Transverse colon (tissue), 4 donors: ENCODE measurements at regions not wholly inside any gene's neighbourhood (a gene's known extent, or its start where the extent isn't known, plus 50 kb on each side); places are given as distances from the start of the nearest gene placed in this dataset.

Experiments
- DNase-seq: peaks from one replicate; pipeline ENCODE4 v3.0.0-alpha.2; 2019
- H3K27ac ChIP-seq, 4 donors: fragments of 200-600 bp; sonication (generic); 2 replicates each; pipeline ENCODE4 v1.5.1; 2016 to 2018; ENCODE audit warnings: inconsistent platforms in 4 of 4
- H3K27me3 ChIP-seq: fragments of 200-600 bp; sonication (generic); 2 replicates; pipeline ENCODE4 v1.5.1; 2017; ENCODE audit warnings: inconsistent platforms
- H3K36me3 ChIP-seq, 4 donors: fragments of 200-600 bp; sonication (generic); 2 replicates each; pipeline ENCODE4 v1.5.1; 2017 to 2019; ENCODE audit warnings: inconsistent platforms in 4 of 4
- H3K4me1 ChIP-seq, 4 donors: fragments of 200-600 bp; sonication (generic); 2 replicates each; pipeline ENCODE4 v1.5.1; 2017 to 2020; ENCODE audit warnings: inconsistent platforms in 4 of 4
- H3K4me3 ChIP-seq, 4 donors: fragments of 200-600 bp; sonication (generic); 1 replicate in 1 of 4; 2 replicates in 3 of 4; pipeline versions ENCODE4 v1.5.1 to v1.6.1; 2017 to 2019; ENCODE audit warnings: inconsistent platforms in 4 of 4
- H3K9me3 ChIP-seq, 2 donors: fragments of 200-600 bp; sonication (generic); 2 replicates each; pipeline ENCODE4 v1.5.1; 2017 to 2019; ENCODE audit warnings: inconsistent platforms in 2 of 2
- EP300 ChIP-seq: sonication (generic); formaldehyde crosslinking; IDR thresholded peaks from one replicate; pipeline ENCODE4 v1.6.1; 2017; ENCODE audit warnings: antibody characterized with exemption, low read depth
- POLR2A ChIP-seq: fragments of 450-650 bp; IDR thresholded peaks from one replicate; pipeline ENCODE4 v1.6.1; 2016; ENCODE audit warnings: antibody characterized with exemption, mild to moderate bottlenecking, moderate library complexity
- POLR2AphosphoS5 ChIP-seq, 3 donors: sonication (generic); formaldehyde crosslinking; IDR thresholded peaks; one replicate each; pipeline ENCODE4 v1.6.1; 2016; ENCODE audit warnings: antibody characterized with exemption in 3 of 3
- WGBS, 2 donors: methylation state at CpG; one replicate each; pipeline ENCODE4 v1.1.5; 2018; ENCODE audit warnings: low coverage in 1 of 2; 5-methylcytosine and 5-hydroxymethylcytosine counted together
- in situ Hi-C, 4 donors: fragments of 200-750 bp; cut with MboI; loops; one replicate each; pipeline versions ENCODE4 v1.15.0 to v1.15.1; 2017; ENCODE audit warnings: low sequenced_read_pairs in 3 of 4, low pct_ligation_motif_present in 1 of 4, low pct_unique_long_range_greater_than_20kb in 1 of 4
- intact Hi-C: fragments of 100-400 bp; cut with DNase I; formaldehyde crosslinking; loops from one replicate; pipeline ENCODE4 v1.15.1; 2023; ENCODE audit warnings: low total_unique reads
- TF ChIP-seq, protein P1 (sequence below), 5 experiments: fragments of 200-600 bp in 3 of 5; fragments of 450-650 bp in 2 of 5; sonication (generic) in 3 of 5; IDR thresholded peaks; 1 replicate in 2 of 5; 2 replicates in 3 of 5; pipeline ENCODE4 v1.5.1; 2016 to 2017; ENCODE audit warnings: antibody characterized with exemption in 5 of 5, inconsistent platforms in 3 of 5, mild to moderate bottlenecking in 2 of 5, moderate library complexity in 1 of 5

DNA sequence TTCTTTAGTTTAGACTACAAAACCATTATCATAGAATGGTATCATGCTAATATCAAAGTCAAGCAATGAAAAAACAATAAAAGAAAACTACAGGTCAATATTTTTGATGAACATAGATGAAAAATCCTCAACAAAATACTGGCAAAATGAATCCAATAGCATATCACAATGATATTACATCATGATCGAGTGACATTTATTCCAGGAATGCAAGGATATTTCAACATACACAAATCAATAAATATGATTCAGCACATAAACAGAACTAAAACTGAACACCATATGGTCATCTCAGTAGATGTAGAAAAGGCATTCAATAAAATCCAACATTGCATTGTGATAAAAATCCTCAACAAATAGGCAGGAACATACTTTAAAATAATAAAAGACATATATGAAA, 1657.7 kb downstream of the KCNT2 start:
- no peak overlapping the region for H3K27ac ChIP-seq
- no peaks in the 10 kb centered on the region for H3K36me3 ChIP-seq
- TF ChIP-seq POLR2AphosphoS5 (IDR thresholded peaks at IDR 0.05) (no peak), EP300 (no peak), POLR2A (no peak)
- TF ChIP-seq, protein P1, sequence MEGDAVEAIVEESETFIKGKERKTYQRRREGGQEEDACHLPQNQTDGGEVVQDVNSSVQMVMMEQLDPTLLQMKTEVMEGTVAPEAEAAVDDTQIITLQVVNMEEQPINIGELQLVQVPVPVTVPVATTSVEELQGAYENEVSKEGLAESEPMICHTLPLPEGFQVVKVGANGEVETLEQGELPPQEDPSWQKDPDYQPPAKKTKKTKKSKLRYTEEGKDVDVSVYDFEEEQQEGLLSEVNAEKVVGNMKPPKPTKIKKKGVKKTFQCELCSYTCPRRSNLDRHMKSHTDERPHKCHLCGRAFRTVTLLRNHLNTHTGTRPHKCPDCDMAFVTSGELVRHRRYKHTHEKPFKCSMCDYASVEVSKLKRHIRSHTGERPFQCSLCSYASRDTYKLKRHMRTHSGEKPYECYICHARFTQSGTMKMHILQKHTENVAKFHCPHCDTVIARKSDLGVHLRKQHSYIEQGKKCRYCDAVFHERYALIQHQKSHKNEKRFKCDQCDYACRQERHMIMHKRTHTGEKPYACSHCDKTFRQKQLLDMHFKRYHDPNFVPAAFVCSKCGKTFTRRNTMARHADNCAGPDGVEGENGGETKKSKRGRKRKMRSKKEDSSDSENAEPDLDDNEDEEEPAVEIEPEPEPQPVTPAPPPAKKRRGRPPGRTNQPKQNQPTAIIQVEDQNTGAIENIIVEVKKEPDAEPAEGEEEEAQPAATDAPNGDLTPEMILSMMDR (IDR thresholded peaks at IDR 0.05), result no peak
- DNase-seq, result no peak
- no peak overlapping the region for H3K4me3 ChIP-seq
- in situ Hi-C loops (no loop called here), intact Hi-C loops (no loop called here)
- H3K4me1 ChIP-seq, result no peaks in the 10 kb centered on the region
- 83 to 88% methylated on average over 1 of the region's 1 CpG for WGBS, 2 donors
- no peaks in the 10 kb centered on the region for H3K9me3 ChIP-seq
- no peaks in the 10 kb centered on the region for H3K27me3 ChIP-seq

DNA sequence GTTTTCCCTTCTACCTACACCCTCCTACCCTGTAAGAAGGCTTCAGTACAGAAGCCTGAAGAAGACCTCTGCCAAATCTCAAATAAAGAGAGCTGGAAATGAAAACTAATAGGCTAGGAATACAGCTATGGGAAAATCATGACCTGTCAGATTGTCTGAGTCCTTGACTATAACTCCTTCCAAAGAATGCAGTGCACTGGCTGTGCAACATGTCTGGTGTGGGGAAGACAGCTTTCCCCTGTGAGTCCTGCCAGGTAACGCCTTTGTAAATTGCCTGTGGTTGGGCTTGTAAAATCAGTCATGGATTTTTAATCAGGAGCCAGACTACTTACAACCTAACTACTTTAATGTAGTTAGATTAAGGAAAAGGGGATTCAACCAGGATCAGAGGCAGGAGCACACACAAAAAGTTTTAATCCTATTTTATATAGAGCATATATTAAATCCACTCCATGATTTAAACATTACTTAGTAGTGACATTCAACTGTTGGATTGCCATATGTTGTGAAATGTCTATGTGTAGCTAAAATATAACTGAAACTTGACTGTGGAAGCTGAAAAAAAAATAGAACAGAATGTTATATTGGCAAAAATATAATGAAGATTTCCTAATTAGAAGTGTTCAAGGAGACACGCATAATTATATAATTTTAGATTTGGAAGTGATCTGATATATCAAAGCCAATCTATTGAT, 1667.8 kb downstream of the KCNT2 start:
- Histone ChIP-seq H3K36me3 (no peaks in the 10 kb centered on the region), H3K27me3 (no peaks in the 10 kb centered on the region), H3K9me3 (no peaks in the 10 kb centered on the region), H3K4me1 (no peaks in the 10 kb centered on the region), H3K4me3 (no peak overlapping the region), H3K27ac (no peak overlapping the region)
- no peak for DNase-seq
- in situ Hi-C loops (no loop called here), intact Hi-C loops (no loop called here)
- 76 to 93% methylated on average over 1 to 2 of the region's 2 CpGs for WGBS, 2 donors
- TF ChIP-seq POLR2A, result no peak
- TF ChIP-seq POLR2AphosphoS5 (IDR thresholded peaks at IDR 0.05), result no peak
- TF ChIP-seq EP300, result no peak
- TF ChIP-seq, protein P1 (IDR thresholded peaks at IDR 0.05), result no peak

DNA sequence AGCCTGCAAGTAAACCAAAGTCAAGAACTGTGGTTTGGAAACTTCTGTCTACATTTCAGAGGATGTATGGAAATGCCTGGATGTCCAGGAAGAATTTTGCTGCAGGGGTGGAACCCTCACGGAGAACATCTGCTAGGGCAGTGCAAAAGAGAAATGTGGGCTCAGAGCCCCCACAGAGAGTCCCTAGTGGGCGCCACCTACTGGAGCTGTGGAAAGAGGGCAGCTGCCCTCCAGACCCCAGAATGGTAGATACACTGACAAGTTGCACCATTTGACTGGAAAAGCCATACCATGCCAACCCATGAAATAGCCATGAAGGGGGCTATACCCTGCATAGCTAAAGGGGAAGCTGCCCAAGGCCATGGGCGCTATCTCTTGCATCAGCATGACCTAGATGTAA, 1672.4 kb downstream of the KCNT2 start:
- TF ChIP-seq POLR2A (no peak), POLR2AphosphoS5 (IDR thresholded peaks at IDR 0.05) (no peak), EP300 (no peak)
- TF ChIP-seq, protein P1 (IDR thresholded peaks at IDR 0.05), result no peak
- no peak for DNase-seq
- Histone ChIP-seq H3K27me3 (no peaks in the 10 kb centered on the region), H3K27ac (no peak overlapping the region), H3K4me1 (no peaks in the 10 kb centered on the region), H3K9me3 (no peaks in the 10 kb centered on the region), H3K4me3 (no peak overlapping the region), H3K36me3 (no peaks in the 10 kb centered on the region)
- intact Hi-C loops (loop anchor here (5.0 kb wide), 1 partner anchor 539 kb away; no protein-coding TSS in a partner anchor), in situ Hi-C loops (no loop called here)
- WGBS, 2 donors, result 67% methylated on average over 3 of the region's 3 CpGs; no CpG with 5 or more reads in 1 of the 2 donors

DNA sequence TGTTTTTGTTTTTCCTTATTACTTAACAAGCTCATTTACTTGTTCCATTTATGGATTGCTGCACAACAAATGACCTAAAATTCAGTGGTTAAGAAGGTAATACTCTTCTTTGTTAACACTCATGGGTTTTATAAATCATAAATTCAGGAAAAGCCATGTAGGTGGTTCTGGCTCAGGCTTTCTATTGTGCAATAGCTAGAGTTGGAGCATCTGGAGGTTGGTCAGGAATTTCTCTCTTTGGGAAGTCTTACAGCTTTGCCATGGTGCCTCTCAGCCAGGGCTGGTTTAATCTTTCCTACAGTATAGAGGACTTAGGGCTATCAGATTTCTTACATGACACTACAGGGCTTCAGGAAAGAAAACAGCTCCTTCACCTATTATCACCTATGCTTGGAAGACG, 1677.1 kb downstream of the KCNT2 start:
- no peaks in the 10 kb centered on the region for H3K9me3 ChIP-seq
- 56 to 83% methylated on average over 1 of the region's 1 CpG for WGBS, 2 donors
- no peaks in the 10 kb centered on the region for H3K27me3 ChIP-seq
- in situ Hi-C loops (no loop called here), intact Hi-C loops (no loop called here)
- no peaks in the 10 kb centered on the region for H3K4me1 ChIP-seq
- DNase-seq, result no peak
- H3K4me3 ChIP-seq, result no peak overlapping the region
- no peak overlapping the region for H3K27ac ChIP-seq
- TF ChIP-seq POLR2A (no peak), EP300 (no peak), POLR2AphosphoS5 (IDR thresholded peaks at IDR 0.05) (no peak)
- TF ChIP-seq, protein P1 (IDR thresholded peaks at IDR 0.05), result no peak
- no peaks in the 10 kb centered on the region for H3K36me3 ChIP-seq
